WTC11 (cell line): ENCODE measurements at regions not wholly inside any gene's neighbourhood (a gene's known extent, or its start where the extent isn't known, plus 50 kb on each side); places are given as distances from the start of the nearest gene placed in this dataset.

Experiments used
- ATAC-seq: fragments of 200-7000 bp; cut with Tn5 transposase; 2 replicates; pipeline ENCODE4 v1.10.0; 2021; ENCODE audit warnings: mild to moderate bottlenecking, moderate library complexity
- CTCF ChIA-PET: fragments of 300-600 bp; sonication (Branson Sonifier 250); formaldehyde crosslinking; loops from one replicate; lab custom pipeline; 2021; ENCODE audit warnings: antibody characterized with exemption; lab: Charles Lee
- POLR2A ChIA-PET: fragments of 350-600 bp; sonication (Branson Sonifier 250); formaldehyde crosslinking; loops from one replicate; lab custom pipeline; 2021; ENCODE audit warnings: antibody characterized with exemption; lab: Charles Lee
- DNase-seq: peaks from one replicate; pipeline ENCODE4 v3.0.0; 2021; ENCODE audit warnings: low spot score
- H3K27ac Mint-ChIP-seq: 2 replicates; pipeline ENCODE4 v1.8.0; 2021; ENCODE audit warnings: mixed read lengths
- H3K27me3 Mint-ChIP-seq: 2 replicates; pipeline ENCODE4 v1.8.0; 2021; ENCODE audit warnings: low read depth, mild to moderate bottlenecking, moderate library complexity, mixed read lengths
- H3K36me3 Mint-ChIP-seq: 2 replicates; pipeline ENCODE4 v1.8.0; 2021; ENCODE audit warnings: mixed read lengths
- H3K4me1 Mint-ChIP-seq: 2 replicates; pipeline ENCODE4 v1.8.0; 2022; ENCODE audit warnings: mixed read lengths
- H3K4me3 Mint-ChIP-seq: 2 replicates; pipeline ENCODE4 v1.8.0; 2021; ENCODE audit warnings: mild to moderate bottlenecking, moderate library complexity, mixed read lengths
- H3K9me3 Mint-ChIP-seq: 2 replicates; pipeline ENCODE4 v1.8.0; 2021; ENCODE audit warnings: mixed read lengths
- ARID4B ChIP-seq: sonication (generic); formaldehyde crosslinking; IDR thresholded peaks from 2 replicates; pipeline ENCODE4 v1.8.0; 2023; ENCODE audit warnings: missing genetic modification reagents, mild to moderate bottlenecking, borderline replicate concordance
- ATF2 ChIP-seq: sonication (generic); formaldehyde crosslinking; IDR thresholded peaks from 2 replicates; pipeline ENCODE4 v1.8.1; 2022; ENCODE audit warnings: low read depth, missing genetic modification reagents, borderline replicate concordance
- CTCF ChIP-seq: fragments of 200-600 bp; IDR thresholded peaks from 2 replicates; pipeline ENCODE4 v1.8.0; 2022; ENCODE audit warnings: antibody characterized with exemption
- E2F1 ChIP-seq: sonication (generic); formaldehyde crosslinking; IDR thresholded peaks from 2 replicates; pipeline ENCODE4 v1.8.0; 2022; ENCODE audit warnings: mild to moderate bottlenecking, missing genetic modification reagents
- E2F5 ChIP-seq: sonication (generic); formaldehyde crosslinking; IDR thresholded peaks from 2 replicates; pipeline ENCODE4 v1.8.1; 2022; ENCODE audit warnings: mild to moderate bottlenecking, moderate library complexity, missing genetic modification reagents
- FOXJ3 ChIP-seq: sonication (generic); formaldehyde crosslinking; IDR thresholded peaks from 2 replicates; pipeline ENCODE4 v1.9.0; 2021; ENCODE audit warnings: missing genetic modification reagents, mild to moderate bottlenecking, borderline replicate concordance
- JUN ChIP-seq: sonication (generic); formaldehyde crosslinking; IDR thresholded peaks from 2 replicates; pipeline ENCODE4 v1.8.0; 2023; ENCODE audit warnings: mild to moderate bottlenecking, missing genetic modification reagents
- MYBL2 ChIP-seq: sonication (generic); formaldehyde crosslinking; IDR thresholded peaks from 2 replicates; pipeline ENCODE4 v1.8.1; 2023; ENCODE audit warnings: mild to moderate bottlenecking, moderate library complexity, missing genetic modification reagents
- NFATC4 ChIP-seq: fragments of 250-450 bp; sonication (Bioruptor Pico); IDR thresholded peaks from 2 replicates; pipeline ENCODE4 v1.9.0; 2021; ENCODE audit warnings: mild to moderate bottlenecking
- OVOL2 ChIP-seq: fragments of 250-450 bp; sonication (Bioruptor Pico); IDR thresholded peaks from 2 replicates; pipeline ENCODE4 v1.9.0; 2021; ENCODE audit warnings: mild to moderate bottlenecking, borderline replicate concordance
- SOX15 ChIP-seq: fragments of 250-450 bp; sonication (Bioruptor Pico); IDR thresholded peaks from 2 replicates; pipeline ENCODE4 v1.9.0; 2021; ENCODE audit warnings: mild to moderate bottlenecking
- SP1 ChIP-seq: sonication (generic); formaldehyde crosslinking; conservative IDR thresholded peaks from 2 replicates; pipeline ENCODE4 v1.8.1; 2022; ENCODE audit warnings: missing genetic modification reagents
- TEAD4 ChIP-seq: sonication (generic); formaldehyde crosslinking; IDR thresholded peaks from 2 replicates; pipeline ENCODE4 v1.8.0; 2022; ENCODE audit warnings: mild to moderate bottlenecking, missing genetic modification reagents
- ZNF219 ChIP-seq: sonication (generic); formaldehyde crosslinking; IDR thresholded peaks from 2 replicates; pipeline ENCODE4 v1.8.0; 2023; ENCODE audit warnings: missing genetic modification reagents, mild to moderate bottlenecking, borderline replicate concordance
- ZNF263 ChIP-seq: sonication (generic); formaldehyde crosslinking; IDR thresholded peaks from 2 replicates; pipeline ENCODE4 v1.8.1; 2022; ENCODE audit warnings: low read depth, mild to moderate bottlenecking, moderate library complexity, missing genetic modification reagents
- ZNF396 ChIP-seq: fragments of 250-450 bp; sonication (Bioruptor Pico); IDR thresholded peaks from 2 replicates; pipeline ENCODE4 v1.8.0; 2021; ENCODE audit warnings: mild to moderate bottlenecking, moderate library complexity, borderline replicate concordance
- ZSCAN18 ChIP-seq: fragments of 250-450 bp; sonication (Bioruptor Pico); IDR thresholded peaks from 2 replicates; pipeline ENCODE4 v2.1.2; 2022; ENCODE audit warnings: mild to moderate bottlenecking, moderate library complexity
- TF ChIP-seq, protein P1 (sequence below): sonication (generic); formaldehyde crosslinking; IDR thresholded peaks from 2 replicates; pipeline ENCODE4 v1.8.0; 2023; ENCODE audit warnings: missing genetic modification reagents
- TF ChIP-seq, protein P2 (sequence below): sonication (generic); formaldehyde crosslinking; IDR thresholded peaks from 2 replicates; pipeline ENCODE4 v1.8.1; 2023; ENCODE audit warnings: mild to moderate bottlenecking, moderate library complexity, missing genetic modification reagents

DNA sequence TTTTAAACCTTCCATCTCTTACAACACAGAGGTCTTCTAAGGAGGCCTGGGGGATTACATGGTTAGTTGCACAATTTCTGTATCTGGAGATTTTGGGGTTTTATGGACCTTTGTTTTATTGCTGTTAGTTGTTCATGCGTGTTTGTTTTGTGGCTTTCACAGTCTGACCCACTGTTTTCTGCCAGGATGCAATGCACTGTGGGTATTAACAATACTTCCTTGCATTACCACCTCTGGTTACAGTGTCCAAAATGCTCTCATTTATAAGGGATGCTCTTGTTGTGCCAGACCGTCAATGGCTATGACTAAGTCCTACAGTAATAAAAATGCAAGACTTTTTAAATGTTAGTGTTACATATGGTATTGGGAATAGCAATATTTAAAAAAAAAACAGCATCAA lies 730.2 kb downstream of the KCTD8 start (continued):
- TF ChIP-seq ARID4B (CRISPR knock-in tag) (no peak), ATF2 (CRISPR knock-in tag) (no peak), ZNF396 (CRISPR knock-in tag) (no peak), ZNF219 (CRISPR knock-in tag) (no peak)
- TF ChIP-seq, protein P1, sequence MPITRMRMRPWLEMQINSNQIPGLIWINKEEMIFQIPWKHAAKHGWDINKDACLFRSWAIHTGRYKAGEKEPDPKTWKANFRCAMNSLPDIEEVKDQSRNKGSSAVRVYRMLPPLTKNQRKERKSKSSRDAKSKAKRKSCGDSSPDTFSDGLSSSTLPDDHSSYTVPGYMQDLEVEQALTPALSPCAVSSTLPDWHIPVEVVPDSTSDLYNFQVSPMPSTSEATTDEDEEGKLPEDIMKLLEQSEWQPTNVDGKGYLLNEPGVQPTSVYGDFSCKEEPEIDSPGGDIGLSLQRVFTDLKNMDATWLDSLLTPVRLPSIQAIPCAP (CRISPR knock-in tag): no peak

GRCh38 chr4:43732829-43733426 lies 715.7 kb downstream of the KCTD8 start:
- peaks cover 33% of the 10 kb centered on the region for H3K9me3 Mint-ChIP-seq
- no peak for ATAC-seq
- TF ChIP-seq CTCF: no peak
- no peak for TF ChIP-seq SOX15
- no peak for TF ChIP-seq E2F5 (CRISPR knock-in tag)
- TF ChIP-seq OVOL2 (CRISPR knock-in tag): no peak
- TF ChIP-seq, protein P2, sequence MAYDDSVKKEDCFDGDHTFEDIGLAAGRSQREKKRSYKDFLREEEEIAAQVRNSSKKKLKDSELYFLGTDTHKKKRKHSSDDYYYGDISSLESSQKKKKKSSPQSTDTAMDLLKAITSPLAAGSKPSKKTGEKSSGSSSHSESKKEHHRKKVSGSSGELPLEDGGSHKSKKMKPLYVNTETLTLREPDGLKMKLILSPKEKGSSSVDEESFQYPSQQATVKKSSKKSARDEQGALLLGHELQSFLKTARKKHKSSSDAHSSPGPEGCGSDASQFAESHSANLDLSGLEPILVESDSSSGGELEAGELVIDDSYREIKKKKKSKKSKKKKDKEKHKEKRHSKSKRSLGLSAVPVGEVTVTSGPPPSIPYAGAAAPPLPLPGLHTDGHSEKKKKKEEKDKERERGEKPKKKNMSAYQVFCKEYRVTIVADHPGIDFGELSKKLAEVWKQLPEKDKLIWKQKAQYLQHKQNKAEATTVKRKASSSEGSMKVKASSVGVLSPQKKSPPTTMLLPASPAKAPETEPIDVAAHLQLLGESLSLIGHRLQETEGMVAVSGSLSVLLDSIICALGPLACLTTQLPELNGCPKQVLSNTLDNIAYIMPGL (CRISPR knock-in tag): no peak
- TF ChIP-seq MYBL2 (CRISPR knock-in tag): no peak
- no peak for TF ChIP-seq ZNF263 (CRISPR knock-in tag)
- no peak for TF ChIP-seq ZSCAN18
- TF ChIP-seq TEAD4 (CRISPR knock-in tag): no peak
- no peak for TF ChIP-seq NFATC4
- TF ChIP-seq FOXJ3 (CRISPR knock-in tag): no peak
- TF ChIP-seq E2F1 (CRISPR knock-in tag): no peak
- TF ChIP-seq JUN (CRISPR knock-in tag): no peak
- TF ChIP-seq SP1 (CRISPR knock-in tag): no peak

More at GRCh38 chr4:43732829-43733426, 715.7 kb downstream of the KCTD8 start:
- H3K4me3 Mint-ChIP-seq: no peak overlapping the region
- POLR2A ChIA-PET: no interaction called here
- H3K27me3 Mint-ChIP-seq: no peaks in the 10 kb centered on the region
- DNase-seq: no peak
- CTCF ChIA-PET: no interaction called here
- no peak overlapping the region for H3K27ac Mint-ChIP-seq
- H3K4me1 Mint-ChIP-seq: no peaks in the 10 kb centered on the region
- H3K36me3 Mint-ChIP-seq: peaks cover 7% of the 10 kb centered on the region
